HG02885 (cell line): ENCODE measurements at regions not wholly inside any gene's neighbourhood (a gene's known extent, or its start where the extent isn't known, plus 50 kb on each side); places are given as distances from the start of the nearest gene placed in this dataset.
"Not testable (repeated sequence)": the region's sequence is repeated elsewhere in the genome, so short reads cannot be mapped to it uniquely, and the experiment has no call there.

ENCODE experiments used
- ATAC-seq: cut with Tn5 transposase; IDR thresholded peaks from one replicate; pipeline ENCODE4 v1.9.1; 2021; ENCODE audit warnings: mild to moderate bottlenecking; ENCODE audit not compliant: unreplicated experiment, poor library complexity

- ATAC-seq = no peak
Observed at GRCh38 chr6:170201361-170201760, 89.5 kb downstream of the DLL1 start.

- ATAC-seq = no peak
Observed at GRCh38 chr6:170200458-170200891, 90.4 kb downstream of the DLL1 start.

GRCh38 chr6:170199716-170200115, 91.2 kb downstream of the DLL1 start:
- ATAC-seq = no peak

- ATAC-seq = no peak
Observed at GRCh38 chr6:170198298-170198697, 92.6 kb downstream of the DLL1 start.

GRCh38 chr6:170193326-170193821, 97.5 kb downstream of the DLL1 start:
- ATAC-seq = no peak

- no peak for ATAC-seq
Observed at GRCh38 chr6:170192905-170193304, 98.0 kb downstream of the DLL1 start.

- not testable (repeated sequence) for ATAC-seq
Observed at GRCh38 chr6:170192101-170192500, 98.8 kb downstream of the DLL1 start.

- ATAC-seq = no peak
Observed at GRCh38 chr6:170190046-170190445, 100.8 kb downstream of the DLL1 start.

- ATAC-seq = no peak
Observed at GRCh38 chr6:170189236-170189635, 101.6 kb downstream of the DLL1 start.

- no peak for ATAC-seq
Observed at GRCh38 chr6:170188571-170189001, 102.3 kb downstream of the DLL1 start.

GRCh38 chr6:170187669-170188566, 103.0 kb downstream of the DLL1 start:
- no peak for ATAC-seq

- no peak for ATAC-seq
Observed at GRCh38 chr6:170186941-170187668, 103.8 kb downstream of the DLL1 start.

- ATAC-seq = no peak
Observed at GRCh38 chr6:170186006-170186935, 104.6 kb downstream of the DLL1 start.

- no peak for ATAC-seq
Observed at GRCh38 chr6:170185175-170185978, 105.5 kb downstream of the DLL1 start.

GRCh38 chr6:170184316-170184715, 106.6 kb downstream of the DLL1 start:
- ATAC-seq = no peak

- ATAC-seq = no peak
Observed at GRCh38 chr6:170183521-170183920, 107.4 kb downstream of the DLL1 start.

GRCh38 chr6:170182781-170183120, 108.1 kb downstream of the DLL1 start:
- ATAC-seq = no peak

GRCh38 chr6:170182093-170182780, 108.6 kb downstream of the DLL1 start:
- ATAC-seq = no peak

GRCh38 chr6:170181338-170181690, 109.6 kb downstream of the DLL1 start:
- no peak for ATAC-seq
